Peyer's patch (tissue), 4 donors: ENCODE measurements at regions not wholly inside any gene's neighbourhood (a gene's known extent, or its start where the extent isn't known, plus 50 kb on each side); places are given as distances from the start of the nearest gene placed in this dataset.

Source experiments
- DNase-seq, 3 donors: peaks; one replicate each; pipeline ENCODE4 v3.0.0-alpha.2; 2017 to 2019
- H3K27ac ChIP-seq, 4 donors: fragments of 200-600 bp; sonication (generic); one replicate each; pipeline ENCODE4 v1.5.1; 2016 to 2019
- H3K27me3 ChIP-seq, 2 donors: fragments of 200-600 bp; sonication (generic); one replicate each; pipeline ENCODE4 v1.5.1; 2019
- H3K36me3 ChIP-seq, 3 donors: fragments of 200-600 bp; sonication (generic); one replicate each; pipeline ENCODE4 v1.5.1; 2016 to 2019
- H3K4me1 ChIP-seq, 4 donors: fragments of 200-600 bp; sonication (generic); one replicate each; pipeline ENCODE4 v1.5.1; 2016 to 2019
- H3K4me3 ChIP-seq, 4 donors: fragments of 200-600 bp; sonication (generic); 1 replicate in 3 of 4; 2 replicates in 1 of 4; pipeline ENCODE4 v1.5.1; 2016 to 2019; ENCODE audit warnings: mild to moderate bottlenecking in 1 of 4
- H3K9me3 ChIP-seq, 4 donors: fragments of 200-600 bp; sonication (generic); one replicate each; pipeline ENCODE4 v1.5.1; 2016 to 2019; ENCODE audit warnings: mild to moderate bottlenecking in 1 of 4
- POLR2A ChIP-seq, 2 donors: fragments of 450-650 bp; IDR thresholded peaks; one replicate each; pipeline ENCODE4 v1.5.1; 2017; ENCODE audit warnings: antibody characterized with exemption in 2 of 2, mild to moderate bottlenecking in 2 of 2, moderate library complexity in 2 of 2
- TF ChIP-seq, protein P1 (sequence below), 6 experiments: fragments of 450-650 bp in 4 of 6; fragments of 200-600 bp in 2 of 6; sonication (generic) in 1 of 6; IDR thresholded peaks; one replicate each; pipeline ENCODE4 v1.5.1; 2017 to 2019; ENCODE audit warnings: antibody characterized with exemption in 6 of 6, mild to moderate bottlenecking in 3 of 6, moderate library complexity in 1 of 6

DNA sequence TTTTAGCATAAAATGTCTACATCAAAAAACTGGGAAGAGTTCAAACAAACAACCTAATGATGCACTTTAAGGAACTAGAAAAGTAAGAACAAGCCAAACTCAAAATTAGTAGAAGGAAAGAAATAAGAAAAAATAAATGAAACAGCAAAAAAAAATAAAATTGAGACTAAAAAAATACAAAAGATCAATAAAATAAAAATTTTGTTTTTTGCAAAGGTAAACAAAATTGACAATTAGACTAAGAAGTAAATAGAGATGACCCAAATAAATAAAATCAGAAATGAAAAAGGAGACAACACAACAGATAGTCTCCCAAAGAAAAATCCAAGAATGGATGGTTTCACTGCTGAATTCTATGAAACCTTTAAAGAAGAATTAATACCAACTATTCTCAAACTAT lies 89.6 kb upstream of the MME start:
- no peak overlapping the region for H3K27ac ChIP-seq
- no peaks in the 10 kb centered on the region for H3K27me3 ChIP-seq
- DNase-seq = no peak
- no peaks in the 10 kb centered on the region for H3K4me1 ChIP-seq
- no peaks in the 10 kb centered on the region for H3K36me3 ChIP-seq
- TF ChIP-seq POLR2A (IDR thresholded peaks at IDR 0.05) = no peak
- TF ChIP-seq, protein P1, sequence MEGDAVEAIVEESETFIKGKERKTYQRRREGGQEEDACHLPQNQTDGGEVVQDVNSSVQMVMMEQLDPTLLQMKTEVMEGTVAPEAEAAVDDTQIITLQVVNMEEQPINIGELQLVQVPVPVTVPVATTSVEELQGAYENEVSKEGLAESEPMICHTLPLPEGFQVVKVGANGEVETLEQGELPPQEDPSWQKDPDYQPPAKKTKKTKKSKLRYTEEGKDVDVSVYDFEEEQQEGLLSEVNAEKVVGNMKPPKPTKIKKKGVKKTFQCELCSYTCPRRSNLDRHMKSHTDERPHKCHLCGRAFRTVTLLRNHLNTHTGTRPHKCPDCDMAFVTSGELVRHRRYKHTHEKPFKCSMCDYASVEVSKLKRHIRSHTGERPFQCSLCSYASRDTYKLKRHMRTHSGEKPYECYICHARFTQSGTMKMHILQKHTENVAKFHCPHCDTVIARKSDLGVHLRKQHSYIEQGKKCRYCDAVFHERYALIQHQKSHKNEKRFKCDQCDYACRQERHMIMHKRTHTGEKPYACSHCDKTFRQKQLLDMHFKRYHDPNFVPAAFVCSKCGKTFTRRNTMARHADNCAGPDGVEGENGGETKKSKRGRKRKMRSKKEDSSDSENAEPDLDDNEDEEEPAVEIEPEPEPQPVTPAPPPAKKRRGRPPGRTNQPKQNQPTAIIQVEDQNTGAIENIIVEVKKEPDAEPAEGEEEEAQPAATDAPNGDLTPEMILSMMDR (IDR thresholded peaks at IDR 0.05) = no peak
- no peaks in the 10 kb centered on the region for H3K9me3 ChIP-seq
- H3K4me3 ChIP-seq = no peak overlapping the region

DNA sequence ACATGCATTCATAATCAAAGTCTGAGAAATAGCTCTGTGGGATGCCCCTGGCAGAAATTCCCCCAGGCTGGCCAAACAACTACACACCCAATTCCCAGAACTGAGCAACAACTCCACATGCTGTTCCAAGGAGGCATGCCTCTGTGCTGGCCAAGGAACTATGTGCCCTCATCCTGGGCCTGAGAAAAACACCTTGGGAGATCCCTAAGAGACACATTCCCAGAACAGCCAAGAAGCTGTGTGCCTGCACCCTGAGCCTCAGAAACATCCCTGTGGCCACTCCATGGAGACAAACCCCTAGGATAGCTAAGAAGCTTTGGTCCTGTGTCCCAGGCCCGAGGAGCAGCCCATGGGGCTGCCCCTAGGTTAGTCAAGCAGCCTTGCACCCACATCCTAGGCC lies 92.3 kb upstream of the MME start:
- Histone ChIP-seq H3K27me3 (no peaks in the 10 kb centered on the region), H3K36me3 (no peaks in the 10 kb centered on the region), H3K27ac (no peak overlapping the region), H3K4me3 (no peak overlapping the region), H3K4me1 (no peaks in the 10 kb centered on the region), H3K9me3 (no peaks in the 10 kb centered on the region)
- DNase-seq = no peak
- TF ChIP-seq POLR2A (IDR thresholded peaks at IDR 0.05) = no peak
- TF ChIP-seq, protein P1 (IDR thresholded peaks at IDR 0.05) = no peak

DNA sequence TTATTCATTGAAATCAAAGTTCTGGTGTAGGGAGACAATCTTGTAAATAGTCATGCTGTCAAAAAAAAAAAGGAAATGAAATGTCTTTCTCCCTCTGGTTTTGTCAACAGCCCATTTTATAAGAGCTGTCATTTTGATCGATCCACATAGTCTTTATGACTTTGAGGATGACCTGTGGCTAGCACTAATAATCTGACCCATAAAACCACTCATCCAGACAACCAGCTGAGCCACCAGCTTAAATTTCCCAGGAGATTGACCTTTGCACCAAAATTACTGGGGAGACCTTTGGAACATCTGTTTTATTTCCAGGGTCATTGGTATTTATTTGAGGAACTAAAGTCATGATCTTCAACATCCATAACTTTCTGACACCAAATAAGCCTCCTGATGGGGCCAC lies 98.5 kb upstream of the MME start:
- Histone ChIP-seq H3K27me3 (no peaks in the 10 kb centered on the region), H3K27ac (no peak overlapping the region), H3K4me3 (no peak overlapping the region), H3K9me3 (no peaks in the 10 kb centered on the region), H3K36me3 (no peaks in the 10 kb centered on the region), H3K4me1 (no peaks in the 10 kb centered on the region)
- TF ChIP-seq, protein P1 (IDR thresholded peaks at IDR 0.05) = no peak
- TF ChIP-seq POLR2A (IDR thresholded peaks at IDR 0.05) = no peak
- DNase-seq = no peak

DNA sequence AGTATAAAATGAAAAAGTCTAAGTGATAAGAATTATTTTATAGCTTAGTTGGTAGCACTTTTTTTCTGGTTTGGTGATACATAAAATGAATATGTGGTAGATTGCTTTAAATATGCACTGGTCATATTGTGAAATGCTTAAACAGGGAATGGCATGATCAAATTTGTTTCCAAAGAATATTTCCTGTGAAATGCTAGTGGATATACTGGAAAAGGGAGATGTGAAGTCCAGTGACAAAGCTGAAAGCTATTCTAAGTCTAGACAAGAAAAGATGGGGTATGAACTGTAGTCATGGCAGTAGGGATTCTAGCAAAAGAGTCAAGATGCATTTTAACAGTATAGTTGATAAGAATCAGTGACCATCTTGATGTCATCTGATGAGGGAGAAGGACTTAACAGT lies 98.9 kb upstream of the MME start:
- H3K4me1 ChIP-seq = no peaks in the 10 kb centered on the region
- DNase-seq = no peak
- no peak overlapping the region for H3K4me3 ChIP-seq
- H3K27me3 ChIP-seq = no peaks in the 10 kb centered on the region
- TF ChIP-seq, protein P1 (IDR thresholded peaks at IDR 0.05) = no peak
- H3K27ac ChIP-seq = no peak overlapping the region
- H3K9me3 ChIP-seq = no peaks in the 10 kb centered on the region
- no peaks in the 10 kb centered on the region for H3K36me3 ChIP-seq

DNA sequence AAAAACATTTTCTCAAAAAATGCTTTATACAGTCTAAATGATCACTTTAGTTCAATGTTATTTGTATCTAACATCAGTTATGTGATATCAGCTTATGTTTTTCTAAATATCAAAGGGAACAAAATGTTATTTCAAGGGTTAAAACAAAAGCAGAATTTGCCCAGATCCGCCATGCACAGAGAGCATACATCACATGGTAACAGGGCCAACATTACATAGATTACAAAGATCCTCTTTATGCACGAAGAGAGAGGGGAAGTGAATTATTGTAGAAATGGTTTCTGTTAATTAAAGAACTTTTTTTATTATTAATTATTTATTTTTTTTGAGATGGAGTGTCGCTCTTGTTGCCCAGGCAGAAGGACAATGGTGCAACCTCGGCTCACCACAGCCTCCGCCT lies 100.8 kb upstream of the MME start:
- H3K36me3 ChIP-seq = no peaks in the 10 kb centered on the region
- H3K27ac ChIP-seq = no peak overlapping the region
- TF ChIP-seq, protein P1 (IDR thresholded peaks at IDR 0.05) = no peak
- no peak for TF ChIP-seq POLR2A (IDR thresholded peaks at IDR 0.05)
- no peak overlapping the region for H3K4me3 ChIP-seq
- H3K9me3 ChIP-seq = no peaks in the 10 kb centered on the region
- no peaks in the 10 kb centered on the region for H3K4me1 ChIP-seq
- no peaks in the 10 kb centered on the region for H3K27me3 ChIP-seq
- DNase-seq = no peak

DNA sequence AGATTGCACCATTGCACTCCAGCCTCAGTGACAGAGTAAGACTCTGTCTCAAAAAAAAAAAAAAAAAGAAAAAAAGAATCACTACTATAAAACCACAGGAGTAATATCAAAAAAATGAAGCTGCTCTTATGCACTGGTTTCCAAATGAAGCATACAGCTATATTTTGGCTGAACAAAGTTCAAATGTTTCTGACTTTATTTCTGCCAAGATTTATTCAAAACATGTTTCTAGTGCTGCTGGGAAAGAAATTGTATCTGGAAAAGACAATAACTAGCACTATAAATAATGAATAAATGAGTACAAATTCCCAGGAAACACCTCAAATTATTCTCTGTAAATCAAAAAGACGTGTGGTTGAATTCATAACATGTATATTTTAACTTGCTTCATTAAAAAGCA lies 102.5 kb upstream of the MME start:
- Histone ChIP-seq H3K4me3 (no peak overlapping the region), H3K27ac (no peak overlapping the region), H3K4me1 (no peaks in the 10 kb centered on the region), H3K36me3 (no peaks in the 10 kb centered on the region), H3K9me3 (no peaks in the 10 kb centered on the region), H3K27me3 (no peaks in the 10 kb centered on the region)
- DNase-seq = no peak
- no peak for TF ChIP-seq POLR2A (IDR thresholded peaks at IDR 0.05)
- TF ChIP-seq, protein P1 (IDR thresholded peaks at IDR 0.05) = no peak
